ENCODE measurements at regions not wholly inside any gene's neighbourhood (a gene's known extent, or its start where the extent isn't known, plus 50 kb on each side); places are given as distances from the start of the nearest gene placed in this dataset.
"Not testable (repeated sequence)": the region's sequence is repeated elsewhere in the genome, so short reads cannot be mapped to it uniquely, and the experiment has no call there.

GRCh38 chr11:3453596-3454256 lies 74.8 kb upstream of the ZNF195 start:
- not testable (repeated sequence) for TF ChIP-seq EZH2 (IDR thresholded peaks at IDR 0.05; ENCODE audit: low read depth); CTCF (conservative IDR thresholded peaks at IDR 0.05)

Data from PC-9 (cell line).